HG02938 (cell line): ENCODE measurements at regions not wholly inside any gene's neighbourhood (a gene's known extent, or its start where the extent isn't known, plus 50 kb on each side); places are given as distances from the start of the nearest gene placed in this dataset.
"Not testable (repeated sequence)": the region's sequence is repeated elsewhere in the genome, so short reads cannot be mapped to it uniquely, and the experiment has no call there.

Source experiments
- ATAC-seq: cut with Tn5 transposase; IDR thresholded peaks from one replicate; pipeline ENCODE4 v1.9.1; 2021; ENCODE audit warnings: mild to moderate bottlenecking, moderate library complexity; ENCODE audit not compliant: unreplicated experiment

- ATAC-seq: no peak
Measured at GRCh38 chr1:193919827-193920226, 733.4 kb upstream of the B3GALT2 start.

GRCh38 chr1:193916452-193916851 lies 730.0 kb upstream of the B3GALT2 start:
- ATAC-seq: no peak

- no peak for ATAC-seq
Measured at GRCh38 chr1:193914871-193915270, 728.5 kb upstream of the B3GALT2 start.

- no peak for ATAC-seq
Measured at GRCh38 chr1:193909406-193910082, 723.1 kb upstream of the B3GALT2 start.

GRCh38 chr1:193905288-193906085 lies 719.1 kb upstream of the B3GALT2 start:
- ATAC-seq: no peak

- ATAC-seq: no peak
Measured at GRCh38 chr1:193891788-193892187, 705.4 kb upstream of the B3GALT2 start.

- ATAC-seq: no peak
Measured at GRCh38 chr1:193890935-193891334, 704.5 kb upstream of the B3GALT2 start.

- ATAC-seq: no peak
Measured at GRCh38 chr1:193884848-193885558, 698.6 kb upstream of the B3GALT2 start.

- ATAC-seq: not testable (repeated sequence)
Measured at GRCh38 chr1:193877920-193878319, 691.5 kb upstream of the B3GALT2 start.

- no peak for ATAC-seq
Measured at GRCh38 chr1:193868425-193868824, 682.0 kb upstream of the B3GALT2 start.

GRCh38 chr1:193856261-193856660 lies 669.8 kb upstream of the B3GALT2 start:
- no peak for ATAC-seq

- no peak for ATAC-seq
Measured at GRCh38 chr1:193850745-193851144, 664.3 kb upstream of the B3GALT2 start.

GRCh38 chr1:193846876-193847604 lies 660.6 kb upstream of the B3GALT2 start:
- no peak for ATAC-seq

GRCh38 chr1:193846411-193846810 lies 660.0 kb upstream of the B3GALT2 start:
- no peak for ATAC-seq

GRCh38 chr1:193841857-193842256 lies 655.4 kb upstream of the B3GALT2 start:
- no peak for ATAC-seq

- no peak for ATAC-seq
Measured at GRCh38 chr1:193831465-193831864, 645.1 kb upstream of the B3GALT2 start.

- no peak for ATAC-seq
Measured at GRCh38 chr1:193827516-193827915, 641.1 kb upstream of the B3GALT2 start.

GRCh38 chr1:193819376-193819775 lies 633.0 kb upstream of the B3GALT2 start:
- ATAC-seq: no peak

GRCh38 chr1:193807208-193807607 lies 620.8 kb upstream of the B3GALT2 start:
- ATAC-seq: no peak

- ATAC-seq: peak; percentile 74
Measured at GRCh38 chr1:193806079-193807048, 620.0 kb upstream of the B3GALT2 start.
